Naive thymus-derived CD8-positive, alpha-beta T cell (primary cell): ENCODE measurements at regions not wholly inside any gene's neighbourhood (a gene's known extent, or its start where the extent isn't known, plus 50 kb on each side); places are given as distances from the start of the nearest gene placed in this dataset.

Source experiments
- ATAC-seq, 2 donors: fragments of 150-1000 bp; cut with Tn5 transposase in 1 of 2; sonication (Bioruptor Pico), chemical (Tn5 transposase) in 1 of 2; 1 replicate in 1 of 2; 2 replicates in 1 of 2; pipeline ENCODE4 v1.10.0; 2021; ENCODE audit warnings: mild to moderate bottlenecking in 2 of 2, moderate library complexity in 2 of 2
- POLR2A ChIA-PET: fragments of 350-600 bp; sonication (Branson Sonifier 250); formaldehyde crosslinking; loops from one replicate; lab custom pipeline; 2021; ENCODE audit warnings: antibody characterized with exemption; lab: Charles Lee
- DNase-seq, 10 donors: peaks; one replicate each; pipeline versions ENCODE4 v3.0.0 to v3.0.0-alpha.2; 2020 to 2022
- H3K27ac Mint-ChIP-seq, 10 donors: one replicate each; pipeline ENCODE4 v1.8.0; 2020 to 2022; ENCODE audit warnings: mild to moderate bottlenecking in 10 of 10, mixed read lengths in 10 of 10, moderate library complexity in 4 of 10, inconsistent platforms in 1 of 10
- H3K27me3 Mint-ChIP-seq, 5 donors: one replicate each; pipeline ENCODE4 v1.8.0; 2021 to 2022; ENCODE audit warnings: mixed read lengths in 5 of 5
- H3K36me3 Mint-ChIP-seq, 3 donors: one replicate each; pipeline ENCODE4 v1.8.0; 2020 to 2022; ENCODE audit warnings: mixed read lengths in 3 of 3, mild to moderate bottlenecking in 2 of 3, inconsistent platforms in 1 of 3
- H3K4me1 Mint-ChIP-seq, 4 donors: one replicate each; pipeline ENCODE4 v1.8.0; 2021 to 2022; ENCODE audit warnings: mixed read lengths in 4 of 4
- H3K4me3 Mint-ChIP-seq, 10 donors: one replicate each; pipeline ENCODE4 v1.8.0; 2020 to 2022; ENCODE audit warnings: mild to moderate bottlenecking in 10 of 10, mixed read lengths in 10 of 10, moderate library complexity in 6 of 10, inconsistent platforms in 1 of 10
- H3K9me3 Mint-ChIP-seq, 9 donors: one replicate each; pipeline ENCODE4 v1.8.0; 2020 to 2022; ENCODE audit warnings: mixed read lengths in 9 of 9, mild to moderate bottlenecking in 3 of 9, inconsistent platforms in 1 of 9, moderate library complexity in 1 of 9

GRCh38 chr3:187618722-187619121 is 51.5 kb downstream of the SST start:
- Mint-ChIP-seq H3K27me3 (peaks cover 3 to 17% (median 11%) of the 10 kb centered on the region in 5 donors), H3K4me1 (peaks cover 0 to 9% (median 3%) of the 10 kb centered on the region in 4 donors), H3K4me3 (no peak overlapping the region), H3K9me3 (no peaks in the 10 kb centered on the region), H3K27ac (no peak overlapping the region), H3K36me3 (no peaks in the 10 kb centered on the region)
- no peak for DNase-seq
- no peak for ATAC-seq
- POLR2A ChIA-PET, result no interaction called here

GRCh38 chr3:187617213-187617612 is 53.0 kb downstream of the SST start:
- no peak for ATAC-seq
- no peaks in the 10 kb centered on the region for H3K9me3 Mint-ChIP-seq
- no peak overlapping the region for H3K4me3 Mint-ChIP-seq
- H3K27me3 Mint-ChIP-seq, result peaks cover 7 to 24% (median 10%) of the 10 kb centered on the region in 5 donors
- no peaks in the 10 kb centered on the region for H3K36me3 Mint-ChIP-seq
- H3K4me1 Mint-ChIP-seq, result peaks cover 0 to 9% (median 3%) of the 10 kb centered on the region in 4 donors
- DNase-seq, result no peak
- no peak overlapping the region for H3K27ac Mint-ChIP-seq
- POLR2A ChIA-PET, result no interaction called here

- Mint-ChIP-seq H3K36me3 (no peaks in the 10 kb centered on the region), H3K9me3 (no peaks in the 10 kb centered on the region), H3K4me1 (peaks cover 0 to 9% (median 3%) of the 10 kb centered on the region in 4 donors), H3K4me3 (no peak overlapping the region), H3K27me3 (peaks cover 7 to 28% (median 15%) of the 10 kb centered on the region in 5 donors), H3K27ac (no peak overlapping the region)
- ATAC-seq (peak; percentile 57 to 67), DNase-seq (peak; percentile 2 to 68 (median 32))
- POLR2A ChIA-PET, result no interaction called here
These were observed 53.8 kb downstream of the SST start for GRCh38 chr3:187616307-187616972.

- Mint-ChIP-seq H3K27me3 (peaks cover 8 to 35% (median 16%) of the 10 kb centered on the region in 5 donors), H3K4me3 (no peak overlapping the region), H3K9me3 (no peaks in the 10 kb centered on the region), H3K4me1 (peaks cover 0 to 9% (median 3%) of the 10 kb centered on the region in 4 donors), H3K27ac (peak overlapping the region in 1 of 10 donors; percentile 32), H3K36me3 (peaks cover 0 to 2% (median 0%) of the 10 kb centered on the region in 3 donors)
- DNase-seq (no peak), ATAC-seq (peak in 1 of 2 donors; percentile 48)
- POLR2A ChIA-PET, result no interaction called here
These were observed 54.6 kb downstream of the SST start for GRCh38 chr3:187615630-187616029.

GRCh38 chr3:187612656-187613055 is 57.5 kb downstream of the SST start:
- no peaks in the 10 kb centered on the region for H3K9me3 Mint-ChIP-seq
- H3K27ac Mint-ChIP-seq, result peak overlapping the region in 1 of 10 donors; percentile 26
- H3K4me1 Mint-ChIP-seq, result peaks cover 0 to 9% (median 3%) of the 10 kb centered on the region in 4 donors
- POLR2A ChIA-PET, result no interaction called here
- no peak for DNase-seq
- peaks cover 0 to 5% (median 0%) of the 10 kb centered on the region in 3 donors for H3K36me3 Mint-ChIP-seq
- H3K27me3 Mint-ChIP-seq, result peaks cover 13 to 63% (median 31%) of the 10 kb centered on the region in 5 donors
- ATAC-seq, result no peak
- H3K4me3 Mint-ChIP-seq, result no peak overlapping the region

- Mint-ChIP-seq H3K4me1 (peaks cover 0 to 6% (median 2%) of the 10 kb centered on the region in 4 donors), H3K4me3 (no peak overlapping the region), H3K9me3 (no peaks in the 10 kb centered on the region), H3K27me3 (peaks cover 21 to 79% (median 41%) of the 10 kb centered on the region in 5 donors), H3K36me3 (peaks cover 0 to 5% (median 0%) of the 10 kb centered on the region in 3 donors), H3K27ac (no peak overlapping the region)
- ATAC-seq, result no peak
- DNase-seq, result no peak
- POLR2A ChIA-PET, result no interaction called here
These were observed 59.1 kb downstream of the SST start for GRCh38 chr3:187610981-187611511.

- Mint-ChIP-seq H3K36me3 (no peaks in the 10 kb centered on the region), H3K4me1 (no peaks in the 10 kb centered on the region), H3K27ac (no peak overlapping the region), H3K27me3 (peaks cover 18 to 81% (median 34%) of the 10 kb centered on the region in 5 donors), H3K4me3 (no peak overlapping the region), H3K9me3 (no peaks in the 10 kb centered on the region)
- no peak for DNase-seq
- POLR2A ChIA-PET, result no interaction called here
- no peak for ATAC-seq
These were observed 75.9 kb downstream of the SST start for GRCh38 chr3:187594272-187594671.

- Mint-ChIP-seq H3K27me3 (peaks cover 18 to 78% (median 34%) of the 10 kb centered on the region in 5 donors), H3K36me3 (no peaks in the 10 kb centered on the region), H3K4me3 (no peak overlapping the region), H3K4me1 (no peaks in the 10 kb centered on the region), H3K9me3 (no peaks in the 10 kb centered on the region), H3K27ac (no peak overlapping the region)
- ATAC-seq (no peak), DNase-seq (no peak)
- POLR2A ChIA-PET, result no interaction called here
These were observed 76.7 kb downstream of the SST start for GRCh38 chr3:187593451-187593850.

GRCh38 chr3:187590861-187591576 is 79.2 kb downstream of the SST start:
- POLR2A ChIA-PET, result no interaction called here
- Mint-ChIP-seq H3K27ac (no peak overlapping the region), H3K4me1 (no peaks in the 10 kb centered on the region), H3K36me3 (no peaks in the 10 kb centered on the region), H3K4me3 (no peak overlapping the region), H3K9me3 (peaks cover 0 to 3% (median 0%) of the 10 kb centered on the region in 9 donors), H3K27me3 (peaks cover 20 to 85% (median 31%) of the 10 kb centered on the region in 5 donors)
- ATAC-seq (no peak), DNase-seq (no peak)

GRCh38 chr3:187587076-187587475 is 83.1 kb downstream of the SST start:
- ATAC-seq (no peak), DNase-seq (no peak)
- H3K36me3 Mint-ChIP-seq, result no peaks in the 10 kb centered on the region
- no peaks in the 10 kb centered on the region for H3K4me1 Mint-ChIP-seq
- no peak overlapping the region for H3K27ac Mint-ChIP-seq
- H3K27me3 Mint-ChIP-seq, result peaks cover 17 to 69% (median 30%) of the 10 kb centered on the region in 5 donors
- POLR2A ChIA-PET, result no interaction called here
- peaks cover 0 to 5% (median 0%) of the 10 kb centered on the region in 9 donors for H3K9me3 Mint-ChIP-seq
- no peak overlapping the region for H3K4me3 Mint-ChIP-seq

GRCh38 chr3:187586226-187586625 is 84.0 kb downstream of the SST start:
- POLR2A ChIA-PET, result no interaction called here
- ATAC-seq (no peak), DNase-seq (no peak)
- no peak overlapping the region for H3K4me3 Mint-ChIP-seq
- H3K36me3 Mint-ChIP-seq, result no peaks in the 10 kb centered on the region
- no peaks in the 10 kb centered on the region for H3K4me1 Mint-ChIP-seq
- peaks cover 17 to 60% (median 30%) of the 10 kb centered on the region in 5 donors for H3K27me3 Mint-ChIP-seq
- peaks cover 0 to 5% (median 0%) of the 10 kb centered on the region in 9 donors for H3K9me3 Mint-ChIP-seq
- H3K27ac Mint-ChIP-seq, result no peak overlapping the region

- Mint-ChIP-seq H3K27me3 (peaks cover 6 to 25% (median 16%) of the 10 kb centered on the region in 5 donors), H3K4me3 (no peak overlapping the region), H3K9me3 (no peaks in the 10 kb centered on the region), H3K27ac (peak overlapping the region in 1 of 10 donors; percentile 3), H3K36me3 (no peaks in the 10 kb centered on the region), H3K4me1 (no peaks in the 10 kb centered on the region)
- ATAC-seq (no peak), DNase-seq (no peak)
- POLR2A ChIA-PET, result no interaction called here
These were observed 97.8 kb downstream of the SST start for GRCh38 chr3:187572441-187572840.

- H3K36me3 Mint-ChIP-seq, result no peaks in the 10 kb centered on the region
- no peak for ATAC-seq
- no peaks in the 10 kb centered on the region for H3K4me1 Mint-ChIP-seq
- no peak for DNase-seq
- no peaks in the 10 kb centered on the region for H3K9me3 Mint-ChIP-seq
- peaks cover 6 to 25% (median 14%) of the 10 kb centered on the region in 5 donors for H3K27me3 Mint-ChIP-seq
- H3K27ac Mint-ChIP-seq, result no peak overlapping the region
- POLR2A ChIA-PET, result no interaction called here
- H3K4me3 Mint-ChIP-seq, result no peak overlapping the region
These were observed 98.5 kb downstream of the SST start for GRCh38 chr3:187571701-187572100.
